Astrocyte of the spinal cord (primary cell): ENCODE measurements at regions not wholly inside any gene's neighbourhood (a gene's known extent, or its start where the extent isn't known, plus 50 kb on each side); places are given as distances from the start of the nearest gene placed in this dataset.

Experiments
- DNase-seq: peaks from one replicate; pipeline ENCODE4 v3.0.0; 2011; ENCODE audit warnings: low read depth, low spot score
- H3K4me3 ChIP-seq: 2 replicates; pipeline ENCODE4 v1.5.1; 2011; ENCODE audit warnings: low read depth, mild to moderate bottlenecking, low read length, moderate library complexity
- in situ Hi-C: cut with HindIII; loops from 2 replicates; pipeline ENCODE4 v1.10.0; 2017; ENCODE audit warnings: low sequenced_read_pairs
- TF ChIP-seq, protein P1 (sequence below): IDR thresholded peaks from 2 replicates; pipeline ENCODE4 v1.5.1; 2012; ENCODE audit warnings: low read depth, mild to moderate bottlenecking, low read length, inconsistent platforms

DNA sequence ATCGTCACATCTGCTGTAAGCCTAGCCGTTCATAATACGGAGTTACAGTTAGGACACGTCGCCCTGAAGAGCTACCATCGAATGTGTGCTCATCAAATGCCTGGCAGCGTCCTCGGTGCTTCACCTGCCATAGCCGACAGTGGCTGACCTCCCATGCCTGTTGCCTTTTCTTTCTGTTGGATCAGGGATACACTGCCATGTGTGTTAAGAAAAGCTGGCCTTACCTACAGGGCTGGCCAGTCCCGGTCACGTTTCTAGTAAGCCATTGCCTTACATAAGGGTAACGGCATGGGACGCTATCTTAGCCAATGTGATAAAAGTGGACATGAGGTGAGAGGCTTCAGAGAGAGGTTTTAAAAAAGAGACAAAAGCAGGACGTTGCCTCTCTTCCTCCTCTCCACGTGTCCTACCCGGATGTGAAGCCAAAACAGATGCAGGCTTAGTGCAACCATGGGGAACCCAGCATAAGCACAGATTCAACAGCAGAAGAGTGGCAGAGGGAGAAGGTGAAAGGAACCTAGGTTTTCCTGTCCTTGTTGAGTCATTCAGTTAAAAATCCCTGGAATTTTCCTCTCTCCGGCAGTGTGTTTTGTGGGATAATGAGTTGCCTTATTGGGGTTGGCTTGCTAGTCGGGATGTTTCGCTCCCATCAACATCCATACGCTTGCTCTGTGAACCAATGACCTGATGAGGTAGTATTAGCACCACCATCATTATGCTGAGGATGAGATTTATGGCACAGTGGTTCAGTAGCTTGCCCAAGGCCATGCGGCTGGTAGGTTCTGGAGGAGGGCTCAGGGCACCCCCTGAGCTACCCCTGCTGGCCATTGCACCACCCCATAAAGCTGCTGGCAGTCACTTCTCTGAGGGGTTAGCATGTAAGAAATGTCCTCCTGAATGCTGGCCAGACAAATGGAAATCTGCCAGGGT lies 67.4 kb upstream of the B3GAT1 start:
- no peak overlapping the region for H3K4me3 ChIP-seq
- in situ Hi-C loops: no loop called here
- TF ChIP-seq, protein P1, sequence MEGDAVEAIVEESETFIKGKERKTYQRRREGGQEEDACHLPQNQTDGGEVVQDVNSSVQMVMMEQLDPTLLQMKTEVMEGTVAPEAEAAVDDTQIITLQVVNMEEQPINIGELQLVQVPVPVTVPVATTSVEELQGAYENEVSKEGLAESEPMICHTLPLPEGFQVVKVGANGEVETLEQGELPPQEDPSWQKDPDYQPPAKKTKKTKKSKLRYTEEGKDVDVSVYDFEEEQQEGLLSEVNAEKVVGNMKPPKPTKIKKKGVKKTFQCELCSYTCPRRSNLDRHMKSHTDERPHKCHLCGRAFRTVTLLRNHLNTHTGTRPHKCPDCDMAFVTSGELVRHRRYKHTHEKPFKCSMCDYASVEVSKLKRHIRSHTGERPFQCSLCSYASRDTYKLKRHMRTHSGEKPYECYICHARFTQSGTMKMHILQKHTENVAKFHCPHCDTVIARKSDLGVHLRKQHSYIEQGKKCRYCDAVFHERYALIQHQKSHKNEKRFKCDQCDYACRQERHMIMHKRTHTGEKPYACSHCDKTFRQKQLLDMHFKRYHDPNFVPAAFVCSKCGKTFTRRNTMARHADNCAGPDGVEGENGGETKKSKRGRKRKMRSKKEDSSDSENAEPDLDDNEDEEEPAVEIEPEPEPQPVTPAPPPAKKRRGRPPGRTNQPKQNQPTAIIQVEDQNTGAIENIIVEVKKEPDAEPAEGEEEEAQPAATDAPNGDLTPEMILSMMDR: no peak
- no peak for DNase-seq

DNA sequence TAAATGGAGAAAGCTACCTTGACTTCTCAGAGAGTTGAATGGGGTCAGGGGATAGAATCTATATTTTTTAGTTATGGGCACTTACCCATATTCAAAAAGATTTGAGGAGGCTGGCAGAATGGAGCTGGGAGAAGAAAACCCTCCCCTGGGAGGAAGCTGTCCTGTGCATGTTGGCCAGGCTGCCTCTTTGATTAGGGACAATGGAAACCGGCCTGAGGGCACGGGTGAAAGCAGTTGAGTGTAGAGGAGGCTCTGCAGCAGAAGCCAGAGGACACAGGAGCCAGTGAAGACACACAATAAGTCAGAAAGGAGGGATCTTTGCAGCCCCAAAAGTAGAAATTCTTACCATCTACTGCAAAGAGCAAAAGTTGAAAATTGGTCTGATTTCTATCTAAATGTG lies 66.6 kb upstream of the B3GAT1 start:
- in situ Hi-C loops: no loop called here
- no peak overlapping the region for H3K4me3 ChIP-seq
- TF ChIP-seq, protein P1: no peak
- no peak for DNase-seq

- in situ Hi-C loops: no loop called here
- no peak for DNase-seq
- TF ChIP-seq, protein P1: no peak
- no peak overlapping the region for H3K4me3 ChIP-seq
Observed at GRCh38 chr11:134478176-134478575, 66.1 kb upstream of the B3GAT1 start.

GRCh38 chr11:134477486-134477885 lies 65.4 kb upstream of the B3GAT1 start:
- no peak overlapping the region for H3K4me3 ChIP-seq
- in situ Hi-C loops: no loop called here
- no peak for DNase-seq
- TF ChIP-seq, protein P1: no peak

DNA sequence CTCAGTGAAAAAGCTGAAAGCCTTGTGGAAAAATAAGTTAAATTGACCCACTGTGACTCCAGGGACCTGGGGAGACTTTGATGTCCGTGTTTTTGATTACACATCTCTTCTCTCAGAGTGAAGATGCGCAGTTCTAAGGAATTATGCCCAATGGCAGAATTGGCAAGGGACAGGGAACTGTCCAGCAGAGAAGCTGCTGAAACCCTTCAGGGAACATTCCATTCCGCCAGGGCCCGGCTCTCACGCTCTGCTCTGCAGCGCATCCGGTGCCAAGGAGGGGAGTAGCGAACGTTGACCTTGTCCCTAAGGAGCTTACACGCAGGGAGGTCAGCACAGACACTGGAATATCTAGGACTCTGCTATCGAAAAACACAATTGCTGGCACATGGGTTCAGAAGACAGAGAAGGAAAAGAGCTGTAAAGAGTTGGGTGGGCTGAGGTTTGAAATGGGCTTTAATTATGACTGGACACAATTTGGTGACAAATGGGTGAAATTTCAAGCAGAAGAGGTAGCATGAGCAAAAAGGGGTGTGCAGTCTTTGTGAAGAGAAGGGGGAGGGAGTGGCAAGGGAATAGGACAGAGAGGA lies 64.5 kb upstream of the B3GAT1 start:
- DNase-seq: no peak
- in situ Hi-C loops: no loop called here
- TF ChIP-seq, protein P1: no peak

DNA sequence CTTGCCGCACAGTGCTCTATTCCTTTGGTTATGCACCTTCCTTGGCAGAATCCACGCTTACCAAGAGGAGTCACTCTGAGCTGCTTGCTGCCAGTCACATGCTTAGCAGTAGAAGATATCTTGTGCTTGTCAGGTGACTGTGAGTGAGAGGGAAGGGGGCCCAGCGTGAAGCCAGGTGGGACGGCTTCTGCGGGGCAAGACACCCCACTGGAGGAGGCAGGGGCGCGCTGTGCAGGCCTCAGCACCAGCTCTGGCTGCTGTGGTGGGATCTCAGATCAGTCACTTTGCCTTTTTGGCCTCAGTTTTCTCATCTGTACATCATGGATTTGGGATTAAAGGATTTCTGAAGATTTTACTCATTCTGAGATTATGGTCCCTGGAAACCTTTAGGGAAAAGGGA lies 63.9 kb upstream of the B3GAT1 start:
- DNase-seq: no peak
- TF ChIP-seq, protein P1: no peak
- H3K4me3 ChIP-seq: no peak overlapping the region
- in situ Hi-C loops: no loop called here

More for the DNA sequence above, 64.5 kb upstream of the B3GAT1 start:
- H3K4me3 ChIP-seq: no peak overlapping the region
